Testis (tissue), 2 donors: ENCODE measurements at regions not wholly inside any gene's neighbourhood (a gene's known extent, or its start where the extent isn't known, plus 50 kb on each side); places are given as distances from the start of the nearest gene placed in this dataset.

ENCODE experiments used
- DNase-seq: peaks from one replicate; pipeline ENCODE4 v3.0.0-alpha.2; 2019
- H3K27ac ChIP-seq, 2 donors: fragments of 200-600 bp; sonication (generic); one replicate each; pipeline ENCODE4 v1.5.1; 2019
- H3K27me3 ChIP-seq: fragments of 200-600 bp; sonication (generic); one replicate; pipeline ENCODE4 v1.5.1; 2019
- H3K36me3 ChIP-seq: fragments of 200-600 bp; sonication (generic); one replicate; pipeline ENCODE4 v1.5.1; 2017; ENCODE audit warnings: low read depth; ENCODE audit errors: missing control alignments
- H3K4me1 ChIP-seq: fragments of 200-600 bp; sonication (generic); one replicate; pipeline ENCODE4 v1.5.1; 2019
- H3K4me3 ChIP-seq, 2 donors: fragments of 200-600 bp; sonication (generic); one replicate each; pipeline ENCODE4 v1.5.1; 2017 to 2019
- H3K9me3 ChIP-seq: fragments of 200-600 bp; sonication (generic); one replicate; pipeline ENCODE4 v1.5.1; 2017
- POLR2A ChIP-seq: fragments of 450-650 bp; IDR thresholded peaks from one replicate; pipeline ENCODE4 v1.6.1; 2017; ENCODE audit warnings: antibody characterized with exemption, mild to moderate bottlenecking, moderate library complexity
- WGBS, 2 donors: methylation state at CpG; one replicate each; pipeline ENCODE4 v1.1.5; 2018; 5-methylcytosine and 5-hydroxymethylcytosine counted together
- intact Hi-C: fragments of 100-400 bp; cut with DNase I; formaldehyde crosslinking; loops from one replicate; pipeline ENCODE4 v1.15.1; 2023; ENCODE audit warnings: low total_unique reads
- TF ChIP-seq, protein P1 (sequence below), 3 experiments: fragments of 450-650 bp in 2 of 3; fragments of 200-600 bp in 1 of 3; sonication (generic) in 1 of 3; IDR thresholded peaks; one replicate each; pipeline ENCODE4 v1.5.1; 2016 to 2019; ENCODE audit warnings: antibody characterized with exemption in 3 of 3, mild to moderate bottlenecking in 2 of 3, moderate library complexity in 1 of 3

DNA sequence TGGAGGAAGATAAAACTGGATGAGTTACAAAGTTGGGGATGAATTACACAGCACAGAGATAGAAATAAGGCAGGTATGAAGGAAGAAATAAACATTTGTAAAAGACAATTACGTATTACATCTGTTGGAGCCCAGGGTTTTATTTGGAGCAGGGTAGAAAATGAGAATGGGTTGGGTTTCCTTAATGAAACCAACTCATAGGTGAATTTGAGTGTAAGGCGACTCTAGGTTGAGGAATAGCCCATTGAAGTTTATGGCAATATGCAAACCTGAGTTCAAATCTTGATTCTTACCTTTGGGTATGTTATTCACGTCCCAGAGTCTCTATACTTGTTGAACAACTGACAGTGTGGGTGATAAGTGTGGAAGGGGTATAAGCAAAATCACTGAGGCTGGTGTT, 422.3 kb upstream of the WWC1 start:
- Histone ChIP-seq H3K27ac (no peak overlapping the region), H3K36me3 (no peaks in the 10 kb centered on the region), H3K4me3 (no peak overlapping the region), H3K4me1 (no peaks in the 10 kb centered on the region), H3K9me3 (no peaks in the 10 kb centered on the region), H3K27me3 (no peaks in the 10 kb centered on the region)
- no peak for DNase-seq
- no peak for TF ChIP-seq POLR2A
- TF ChIP-seq, protein P1, sequence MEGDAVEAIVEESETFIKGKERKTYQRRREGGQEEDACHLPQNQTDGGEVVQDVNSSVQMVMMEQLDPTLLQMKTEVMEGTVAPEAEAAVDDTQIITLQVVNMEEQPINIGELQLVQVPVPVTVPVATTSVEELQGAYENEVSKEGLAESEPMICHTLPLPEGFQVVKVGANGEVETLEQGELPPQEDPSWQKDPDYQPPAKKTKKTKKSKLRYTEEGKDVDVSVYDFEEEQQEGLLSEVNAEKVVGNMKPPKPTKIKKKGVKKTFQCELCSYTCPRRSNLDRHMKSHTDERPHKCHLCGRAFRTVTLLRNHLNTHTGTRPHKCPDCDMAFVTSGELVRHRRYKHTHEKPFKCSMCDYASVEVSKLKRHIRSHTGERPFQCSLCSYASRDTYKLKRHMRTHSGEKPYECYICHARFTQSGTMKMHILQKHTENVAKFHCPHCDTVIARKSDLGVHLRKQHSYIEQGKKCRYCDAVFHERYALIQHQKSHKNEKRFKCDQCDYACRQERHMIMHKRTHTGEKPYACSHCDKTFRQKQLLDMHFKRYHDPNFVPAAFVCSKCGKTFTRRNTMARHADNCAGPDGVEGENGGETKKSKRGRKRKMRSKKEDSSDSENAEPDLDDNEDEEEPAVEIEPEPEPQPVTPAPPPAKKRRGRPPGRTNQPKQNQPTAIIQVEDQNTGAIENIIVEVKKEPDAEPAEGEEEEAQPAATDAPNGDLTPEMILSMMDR (IDR thresholded peaks at IDR 0.05): no peak
- intact Hi-C loops: no loop called here
- WGBS, 2 donors: 85 to 90% methylated on average over 3 of the region's 3 CpGs

- H3K4me1 ChIP-seq: no peaks in the 10 kb centered on the region
- no peaks in the 10 kb centered on the region for H3K36me3 ChIP-seq
- no peak overlapping the region for H3K27ac ChIP-seq
- H3K4me3 ChIP-seq: no peak overlapping the region
- no peaks in the 10 kb centered on the region for H3K27me3 ChIP-seq
- no peaks in the 10 kb centered on the region for H3K9me3 ChIP-seq
- TF ChIP-seq, protein P1 (IDR thresholded peaks at IDR 0.05): no peak
- TF ChIP-seq POLR2A: no peak
- intact Hi-C loops: no loop called here
- DNase-seq: no peak
These were observed 421.4 kb upstream of the WWC1 start for GRCh38 chr5:167870055-167870454.

DNA sequence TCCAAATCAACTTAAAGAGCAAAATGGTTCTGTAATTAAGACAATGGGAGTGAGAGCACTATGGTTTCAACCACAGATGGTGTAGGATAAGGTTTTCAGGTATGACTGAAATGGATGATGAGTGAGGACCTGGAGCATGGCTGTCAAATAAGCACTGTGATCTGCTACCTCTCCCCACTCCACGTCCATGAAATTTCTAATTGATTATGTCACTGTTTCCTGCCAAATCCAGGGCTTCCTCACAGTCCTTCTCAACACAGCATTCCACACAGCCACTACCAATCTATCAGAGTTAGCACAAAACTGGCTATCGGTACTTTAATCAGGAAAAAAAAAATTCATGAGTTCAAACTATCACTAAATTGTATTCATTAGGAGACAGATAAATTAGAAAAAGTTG, 420.4 kb upstream of the WWC1 start:
- intact Hi-C loops: no loop called here
- Histone ChIP-seq H3K4me1 (no peaks in the 10 kb centered on the region), H3K36me3 (no peaks in the 10 kb centered on the region), H3K9me3 (no peaks in the 10 kb centered on the region), H3K4me3 (no peak overlapping the region), H3K27me3 (no peaks in the 10 kb centered on the region), H3K27ac (no peak overlapping the region)
- TF ChIP-seq POLR2A: no peak
- TF ChIP-seq, protein P1 (IDR thresholded peaks at IDR 0.05): no peak
- WGBS, 2 donors: 78 to 85% methylated on average over 2 of the region's 2 CpGs
- no peak for DNase-seq

- 38 to 59% methylated on average over 2 of the region's 2 CpGs for WGBS, 2 donors
- no peaks in the 10 kb centered on the region for H3K4me1 ChIP-seq
- TF ChIP-seq, protein P1 (IDR thresholded peaks at IDR 0.05): no peak
- no peak for TF ChIP-seq POLR2A
- H3K4me3 ChIP-seq: no peak overlapping the region
- H3K27ac ChIP-seq: no peak overlapping the region
- no peaks in the 10 kb centered on the region for H3K36me3 ChIP-seq
- no peaks in the 10 kb centered on the region for H3K27me3 ChIP-seq
- intact Hi-C loops: no loop called here
- DNase-seq: no peak
- no peaks in the 10 kb centered on the region for H3K9me3 ChIP-seq
These were observed 418.7 kb upstream of the WWC1 start for GRCh38 chr5:167872791-167873190.

DNA sequence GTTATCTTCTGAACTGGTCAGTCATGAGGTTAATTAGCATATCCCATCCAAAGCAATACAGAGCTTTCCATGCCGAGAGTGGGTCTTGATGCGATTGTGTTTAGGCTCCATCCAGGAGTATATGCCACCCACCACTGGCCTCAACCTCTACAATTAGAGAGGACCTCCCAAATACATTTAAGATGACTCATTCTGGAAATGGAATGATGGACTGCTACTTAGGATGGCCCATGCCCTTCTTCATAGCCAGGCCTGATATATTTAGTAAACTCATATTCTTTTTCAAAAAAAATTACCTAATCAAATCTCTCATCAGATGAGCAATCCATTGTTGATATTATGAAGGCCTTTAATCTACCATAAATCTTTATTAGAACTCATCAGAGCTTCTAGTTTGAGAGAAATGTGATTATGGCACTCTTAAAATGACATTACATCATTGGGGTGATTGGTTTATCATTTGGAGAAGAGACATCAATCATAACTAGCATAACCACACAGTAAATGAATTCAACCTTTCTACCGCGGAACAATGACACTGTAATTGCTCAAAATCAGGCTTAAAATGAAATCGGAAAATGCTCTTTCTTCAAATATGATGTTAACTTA, 414.2 kb upstream of the WWC1 start:
- Histone ChIP-seq H3K27ac (no peak overlapping the region), H3K9me3 (no peaks in the 10 kb centered on the region), H3K27me3 (no peaks in the 10 kb centered on the region), H3K4me1 (no peaks in the 10 kb centered on the region), H3K36me3 (no peaks in the 10 kb centered on the region), H3K4me3 (no peak overlapping the region)
- 74 to 93% methylated on average over 4 to 5 of the region's 5 CpGs for WGBS, 2 donors
- TF ChIP-seq, protein P1 (IDR thresholded peaks at IDR 0.05): no peak
- TF ChIP-seq POLR2A: no peak
- intact Hi-C loops: no loop called here
- no peak for DNase-seq
